PFSK-1 (cell line): ENCODE measurements at regions not wholly inside any gene's neighbourhood (a gene's known extent, or its start where the extent isn't known, plus 50 kb on each side); places are given as distances from the start of the nearest gene placed in this dataset.

Experiments
- FOXP2 ChIP-seq: optimal IDR thresholded peaks from 2 replicates; pipeline ENCODE3; 2011; ENCODE audit warnings: borderline replicate concordance, control low read depth, inconsistent platforms; ENCODE audit not compliant: insufficient read depth; ENCODE audit errors: extremely low read length, extremely low read depth
- POLR2AphosphoS5 ChIP-seq: IDR thresholded peaks from 2 replicates; pipeline ENCODE4 v1.6.1; 2012; ENCODE audit warnings: low read depth, mild to moderate bottlenecking, control low read depth, low read length, moderate library complexity
- REST ChIP-seq, 2 experiments: IDR thresholded peaks; 2 replicates each; pipeline versions ENCODE4 v1.6.1 to v1.8.0; 2011 to 2012; ENCODE audit warnings: low read depth in 2 of 2, low read length in 2 of 2, control low read depth in 1 of 2, inconsistent platforms in 1 of 2, mild to moderate bottlenecking in 1 of 2, moderate library complexity in 1 of 2; ENCODE audit not compliant: insufficient read depth in 1 of 2
- SIN3A ChIP-seq: IDR thresholded peaks from 2 replicates; pipeline ENCODE4 v1.6.1; 2012; ENCODE audit warnings: mild to moderate bottlenecking, low read length, moderate library complexity, borderline replicate concordance; ENCODE audit not compliant: insufficient read depth
- TAF1 ChIP-seq: IDR thresholded peaks from 2 replicates; pipeline ENCODE4 v1.6.1; 2012; ENCODE audit warnings: low read length, control low read depth, borderline replicate concordance; ENCODE audit not compliant: insufficient read depth

GRCh38 chr14:42047421-42048055, 440.9 kb downstream of the LRFN5 start:
- TF ChIP-seq REST (IDR thresholded peaks at IDR 0.05; ENCODE audit: insufficient read depth in 1 of 2, low read depth in 2 of 2, low read length in 2 of 2), result no peak
- TF ChIP-seq POLR2AphosphoS5, result no peak
- no peak for TF ChIP-seq FOXP2
- TF ChIP-seq TAF1, result no peak
- TF ChIP-seq SIN3A, result no peak
